NT2/D1 (cell line): ENCODE measurements at regions not wholly inside any gene's neighbourhood (a gene's known extent, or its start where the extent isn't known, plus 50 kb on each side); places are given as distances from the start of the nearest gene placed in this dataset.

Source experiments
- DNase-seq: peaks from one replicate; pipeline ENCODE4 v3.0.0-alpha.2; 2011; ENCODE audit warnings: low read depth, low spot score
- H3K27me3 ChIP-seq: 2 replicates; pipeline ENCODE4 v1.6.0; 2011; ENCODE audit warnings: mild to moderate bottlenecking; ENCODE audit not compliant: insufficient read length, insufficient read depth
- H3K36me3 ChIP-seq: 2 replicates; pipeline ENCODE4 v1.6.1; 2011; ENCODE audit warnings: mild to moderate bottlenecking, low read length, mixed read lengths; ENCODE audit not compliant: insufficient read depth, insufficient read length
- H3K4me1 ChIP-seq: 2 replicates; pipeline ENCODE4 v1.5.1; 2011; ENCODE audit not compliant: insufficient read depth, insufficient read length
- H3K4me3 ChIP-seq: 2 replicates; pipeline ENCODE4 v1.5.1; 2011; ENCODE audit warnings: low read depth; ENCODE audit not compliant: insufficient read length
- H3K9ac ChIP-seq: 2 replicates; pipeline ENCODE4 v1.6.0; 2011; ENCODE audit warnings: low read depth; ENCODE audit not compliant: insufficient read length
- H3K9me3 ChIP-seq: 2 replicates; pipeline ENCODE4 v1.5.1; 2011; ENCODE audit warnings: mild to moderate bottlenecking, low read length; ENCODE audit not compliant: insufficient read depth
- SUZ12 ChIP-seq: IDR thresholded peaks from 2 replicates; pipeline ENCODE4 v1.6.1; 2011; ENCODE audit not compliant: insufficient read length, insufficient read depth; ENCODE audit errors: extremely low read depth
- YY1 ChIP-seq: IDR thresholded peaks from 2 replicates; pipeline ENCODE4 v1.6.1; 2011; ENCODE audit not compliant: insufficient read length, insufficient read depth
- ZNF274 ChIP-seq: IDR thresholded peaks from 2 replicates; pipeline ENCODE4 v1.6.1; 2011; ENCODE audit warnings: mild to moderate bottlenecking, low read depth, low read length

- Histone ChIP-seq H3K9me3 (no peaks in the 10 kb centered on the region), H3K9ac (no peak overlapping the region), H3K4me1 (peaks cover 23% of the 10 kb centered on the region), H3K36me3 (no peaks in the 10 kb centered on the region), H3K4me3 (no peak overlapping the region), H3K27me3 (peaks cover 39% of the 10 kb centered on the region)
- no peak for DNase-seq
- no peak for TF ChIP-seq SUZ12
- no peak for TF ChIP-seq ZNF274
- TF ChIP-seq YY1, result no peak
Measured at GRCh38 chr16:86296256-86296655, 214.1 kb upstream of the FOXF1 start.

- Histone ChIP-seq H3K9me3 (no peaks in the 10 kb centered on the region), H3K27me3 (peaks cover 36% of the 10 kb centered on the region), H3K9ac (no peak overlapping the region), H3K36me3 (no peaks in the 10 kb centered on the region), H3K4me1 (peaks cover 24% of the 10 kb centered on the region), H3K4me3 (no peak overlapping the region)
- TF ChIP-seq ZNF274 (no peak), YY1 (no peak), SUZ12 (no peak)
- DNase-seq, result no peak
Measured at GRCh38 chr16:86297391-86297790, 212.9 kb upstream of the FOXF1 start.

GRCh38 chr16:86297866-86298757, 212.2 kb upstream of the FOXF1 start:
- no peak overlapping the region for H3K4me3 ChIP-seq
- no peaks in the 10 kb centered on the region for H3K9me3 ChIP-seq
- H3K36me3 ChIP-seq, result no peaks in the 10 kb centered on the region
- TF ChIP-seq SUZ12 (no peak), ZNF274 (no peak), YY1 (no peak)
- no peak overlapping the region for H3K9ac ChIP-seq
- no peak for DNase-seq
- peaks cover 32% of the 10 kb centered on the region for H3K27me3 ChIP-seq
- H3K4me1 ChIP-seq, result peaks cover 24% of the 10 kb centered on the region

GRCh38 chr16:86298758-86299134, 211.6 kb upstream of the FOXF1 start:
- H3K4me3 ChIP-seq, result no peak overlapping the region
- H3K4me1 ChIP-seq, result peaks cover 24% of the 10 kb centered on the region
- no peaks in the 10 kb centered on the region for H3K36me3 ChIP-seq
- no peaks in the 10 kb centered on the region for H3K9me3 ChIP-seq
- H3K27me3 ChIP-seq, result peaks cover 30% of the 10 kb centered on the region
- TF ChIP-seq SUZ12 (no peak), ZNF274 (no peak)
- no peak overlapping the region for H3K9ac ChIP-seq
- no peak for DNase-seq

- H3K9me3 ChIP-seq, result no peaks in the 10 kb centered on the region
- no peak overlapping the region for H3K9ac ChIP-seq
- no peak overlapping the region for H3K4me3 ChIP-seq
- no peak for TF ChIP-seq SUZ12
- no peak for TF ChIP-seq ZNF274
- TF ChIP-seq YY1, result no peak
- peaks cover 23% of the 10 kb centered on the region for H3K27me3 ChIP-seq
- no peak for DNase-seq
- no peaks in the 10 kb centered on the region for H3K36me3 ChIP-seq
- H3K4me1 ChIP-seq, result peaks cover 24% of the 10 kb centered on the region
Measured at GRCh38 chr16:86299882-86300610, 210.3 kb upstream of the FOXF1 start.

GRCh38 chr16:86300746-86301481, 209.4 kb upstream of the FOXF1 start:
- H3K4me1 ChIP-seq, result peaks cover 24% of the 10 kb centered on the region
- no peak for DNase-seq
- no peak for TF ChIP-seq ZNF274
- no peak for TF ChIP-seq YY1
- no peak for TF ChIP-seq SUZ12
- peaks cover 19% of the 10 kb centered on the region for H3K27me3 ChIP-seq
- H3K36me3 ChIP-seq, result no peaks in the 10 kb centered on the region
- no peaks in the 10 kb centered on the region for H3K9me3 ChIP-seq
- no peak overlapping the region for H3K4me3 ChIP-seq
- peak overlapping the region; percentile 32 for H3K9ac ChIP-seq
